DOHH2 (cell line): ENCODE measurements at regions not wholly inside any gene's neighbourhood (a gene's known extent, or its start where the extent isn't known, plus 50 kb on each side); places are given as distances from the start of the nearest gene placed in this dataset.
"Not testable (repeated sequence)": the region's sequence is repeated elsewhere in the genome, so short reads cannot be mapped to it uniquely, and the experiment has no call there.

Source experiments
- CTCF ChIP-seq: fragments of 200-600 bp; sonication (generic); IDR thresholded peaks from one replicate; pipeline ENCODE4 v1.5.1; 2014; ENCODE audit warnings: antibody characterized with exemption, mild to moderate bottlenecking, low read depth, low read length; ENCODE audit not compliant: poor library complexity, severe bottlenecking
- EZH2phosphoT487 ChIP-seq: fragments of 200-600 bp; sonication (generic); IDR thresholded peaks from 2 replicates; pipeline ENCODE4 v1.6.1; 2017; ENCODE audit warnings: borderline replicate concordance, mild to moderate bottlenecking, antibody characterized with exemption, low read length, moderate library complexity, mixed read lengths

GRCh38 chr10:71106151-71106550 lies 106.2 kb upstream of the UNC5B start:
- TF ChIP-seq EZH2phosphoT487, CTCF: not testable (repeated sequence)
